ENCODE measurements at regions not wholly inside any gene's neighbourhood (a gene's known extent, or its start where the extent isn't known, plus 50 kb on each side); places are given as distances from the start of the nearest gene placed in this dataset.
"Not testable (repeated sequence)": the region's sequence is repeated elsewhere in the genome, so short reads cannot be mapped to it uniquely, and the experiment has no call there.

- H3K36me3 ChIP-seq, result no peaks in the 10 kb centered on the region
- H3K27ac ChIP-seq, result no peak overlapping the region
- no peak overlapping the region for H2AFZ ChIP-seq (replicated peaks)
- no peak overlapping the region for H3K4me2 ChIP-seq
- Mint-ChIP-seq H3K27ac (no peak overlapping the region), H3K4me1 (no peaks in the 10 kb centered on the region), H3K9me3 (no peaks in the 10 kb centered on the region), H3K4me3 (no peak overlapping the region), H3K27me3 (ENCODE audit: insufficient read depth, low read depth) (peaks cover 2% of the 10 kb centered on the region), H3K36me3 (no peaks in the 10 kb centered on the region)
- H3K4me3 ChIP-seq, result no peak overlapping the region
- no peaks in the 10 kb centered on the region for H3F3A ChIP-seq (ENCODE audit: low read depth)
- no peak for DNase-seq (ENCODE audit: low spot score)
- no peak overlapping the region for H3K9ac ChIP-seq
- H3K79me2 ChIP-seq (ENCODE audit: low read depth), result no peaks in the 10 kb centered on the region
- H3K27me3 ChIP-seq, result no peaks in the 10 kb centered on the region
- H3K4me1 ChIP-seq, result no peaks in the 10 kb centered on the region
- TF ChIP-seq EZH2 (IDR thresholded peaks at IDR 0.05) (no peak), EZH2phosphoT487 (IDR thresholded peaks at IDR 0.05) (no peak), CTCF (IDR thresholded peaks at IDR 0.05) (no peak)
- H4K20me1 ChIP-seq (ENCODE audit: low read depth), result no peaks in the 10 kb centered on the region
- no peaks in the 10 kb centered on the region for H3K9me3 ChIP-seq (ENCODE audit: low read depth)
These were observed 155.6 kb downstream of the PPP4R3C start for GRCh38 chrX:27307546-27307945.

GRCh38 chrX:27292552-27292951 lies 170.6 kb downstream of the PPP4R3C start:
- not testable (repeated sequence) for H3K27ac ChIP-seq; H3K36me3 ChIP-seq; H3K4me1 Mint-ChIP-seq; H4K20me1 ChIP-seq (ENCODE audit: low read depth); H3K27me3 Mint-ChIP-seq (ENCODE audit: insufficient read depth, low read depth); H3K9ac ChIP-seq; H3K4me3 Mint-ChIP-seq; DNase-seq (ENCODE audit: low spot score); H3K9me3 ChIP-seq (ENCODE audit: low read depth); H3K4me1 ChIP-seq; H3K79me2 ChIP-seq (ENCODE audit: low read depth); H2AFZ ChIP-seq (replicated peaks); H3K9me3 Mint-ChIP-seq; H3K4me2 ChIP-seq; H3K27me3 ChIP-seq; H3K27ac Mint-ChIP-seq; H3K4me3 ChIP-seq; H3K36me3 Mint-ChIP-seq; H3F3A ChIP-seq (ENCODE audit: low read depth)

GRCh38 chrX:27276751-27277150 lies 186.4 kb downstream of the PPP4R3C start:
- no peak overlapping the region for H3K27ac ChIP-seq
- Mint-ChIP-seq H3K9me3 (no peaks in the 10 kb centered on the region), H3K4me1 (no peaks in the 10 kb centered on the region)

GRCh38 chrX:27254656-27255055 lies 208.5 kb downstream of the PPP4R3C start:
- H3K79me2 ChIP-seq (ENCODE audit: low read depth), result no peaks in the 10 kb centered on the region
- Mint-ChIP-seq H3K36me3 (no peaks in the 10 kb centered on the region), H3K4me3 (no peak overlapping the region), H3K27me3 (ENCODE audit: insufficient read depth, low read depth) (no peaks in the 10 kb centered on the region), H3K27ac (no peak overlapping the region), H3K4me1 (no peaks in the 10 kb centered on the region), H3K9me3 (no peaks in the 10 kb centered on the region)
- no peaks in the 10 kb centered on the region for H3K36me3 ChIP-seq
- no peak overlapping the region for H3K27ac ChIP-seq
- H3F3A ChIP-seq (ENCODE audit: low read depth), result no peaks in the 10 kb centered on the region
- H3K9ac ChIP-seq, result no peak overlapping the region
- TF ChIP-seq EZH2phosphoT487 (IDR thresholded peaks at IDR 0.05), result no peak
- H3K4me2 ChIP-seq, result no peak overlapping the region
- no peak for DNase-seq (ENCODE audit: low spot score)
- H4K20me1 ChIP-seq (ENCODE audit: low read depth), result no peaks in the 10 kb centered on the region
- H2AFZ ChIP-seq (replicated peaks), result no peak overlapping the region
- no peaks in the 10 kb centered on the region for H3K27me3 ChIP-seq
- no peak overlapping the region for H3K4me3 ChIP-seq
- no peaks in the 10 kb centered on the region for H3K9me3 ChIP-seq (ENCODE audit: low read depth)
- H3K4me1 ChIP-seq, result no peaks in the 10 kb centered on the region

More at GRCh38 chrX:27276751-27277150, 186.4 kb downstream of the PPP4R3C start:
- no peaks in the 10 kb centered on the region for H3K9me3 ChIP-seq (ENCODE audit: low read depth)
- no peaks in the 10 kb centered on the region for H3K36me3 ChIP-seq
- no peak overlapping the region for H3K4me2 ChIP-seq
- H3F3A ChIP-seq (ENCODE audit: low read depth), result no peaks in the 10 kb centered on the region
- no peak overlapping the region for H3K4me3 Mint-ChIP-seq
- no peaks in the 10 kb centered on the region for H4K20me1 ChIP-seq (ENCODE audit: low read depth)
- no peaks in the 10 kb centered on the region for H3K27me3 Mint-ChIP-seq (ENCODE audit: insufficient read depth, low read depth)
- no peak overlapping the region for H3K4me3 ChIP-seq
- H3K36me3 Mint-ChIP-seq, result no peaks in the 10 kb centered on the region
- no peaks in the 10 kb centered on the region for H3K79me2 ChIP-seq (ENCODE audit: low read depth)
- no peak for TF ChIP-seq EZH2 (IDR thresholded peaks at IDR 0.05)
- no peak for TF ChIP-seq EZH2phosphoT487 (IDR thresholded peaks at IDR 0.05)
- no peak for TF ChIP-seq CTCF (IDR thresholded peaks at IDR 0.05)
- H3K27me3 ChIP-seq, result no peaks in the 10 kb centered on the region
- no peak overlapping the region for H3K27ac Mint-ChIP-seq
- H2AFZ ChIP-seq (replicated peaks), result no peak overlapping the region
- no peak for DNase-seq (ENCODE audit: low spot score)
- H3K4me1 ChIP-seq, result no peaks in the 10 kb centered on the region
- no peak overlapping the region for H3K9ac ChIP-seq

Measured in neural progenitor cell (in vitro differentiated cells).